Neuronal stem cell (in vitro differentiated cells): ENCODE measurements at regions not wholly inside any gene's neighbourhood (a gene's known extent, or its start where the extent isn't known, plus 50 kb on each side); places are given as distances from the start of the nearest gene placed in this dataset.
"Not testable (repeated sequence)": the region's sequence is repeated elsewhere in the genome, so short reads cannot be mapped to it uniquely, and the experiment has no call there.

Source experiments
- DNase-seq: peaks from one replicate; pipeline ENCODE4 v3.0.0-alpha.2; 2013; ENCODE audit warnings: low spot score
- H2AFZ ChIP-seq: one replicate; pipeline ENCODE4 v1.6.1; 2013; ENCODE audit warnings: mild to moderate bottlenecking, low read length, inconsistent platforms
- H2AK5ac ChIP-seq: 2 replicates; pipeline ENCODE4 v1.6.1; 2013; ENCODE audit warnings: low read depth, mild to moderate bottlenecking, inconsistent platforms, low read length, moderate library complexity, mixed read lengths
- H2BK120ac ChIP-seq: 2 replicates; pipeline ENCODE4 v1.6.1; 2013; ENCODE audit warnings: low read depth, mild to moderate bottlenecking, inconsistent platforms, low read length, moderate library complexity, mixed read lengths
- H2BK12ac ChIP-seq: one replicate; pipeline ENCODE4 v1.6.1; 2013; ENCODE audit warnings: low read length, inconsistent platforms
- H2BK15ac ChIP-seq: 2 replicates; pipeline ENCODE4 v1.6.1; 2013; ENCODE audit warnings: mild to moderate bottlenecking, low read length, inconsistent platforms, mixed read lengths
- H2BK5ac ChIP-seq: one replicate; pipeline ENCODE4 v1.6.1; 2013; ENCODE audit warnings: inconsistent platforms, mild to moderate bottlenecking, low read length, moderate library complexity
- H3K14ac ChIP-seq: one replicate; pipeline ENCODE4 v1.6.1; 2013; ENCODE audit warnings: low read length, inconsistent platforms
- H3K18ac ChIP-seq: 2 replicates; pipeline ENCODE4 v1.6.1; 2013; ENCODE audit warnings: low read length, inconsistent platforms
- H3K23ac ChIP-seq: 2 replicates; pipeline ENCODE4 v1.6.1; 2013; ENCODE audit warnings: low read depth, mild to moderate bottlenecking, mixed read lengths, low read length, inconsistent platforms; ENCODE audit not compliant: poor library complexity
- H3K27ac ChIP-seq: replicated peaks from 3 replicates; pipeline ENCODE4 v1.5.1; 2013; ENCODE audit warnings: low read length, inconsistent platforms
- H3K27me3 ChIP-seq, 3 experiments: 2 replicates each; pipeline ENCODE4 v1.6.1; 2013; ENCODE audit warnings: low read length in 3 of 3, mild to moderate bottlenecking in 2 of 3, inconsistent platforms in 1 of 3, low read depth in 1 of 3, mixed read lengths in 1 of 3, moderate library complexity in 1 of 3; ENCODE audit not compliant: control insufficient read depth in 3 of 3, insufficient read depth in 3 of 3
- H3K36me3 ChIP-seq, 2 donors: replicated peaks in 1 of 2; 2 replicates each; pipeline ENCODE4 v1.6.1; 2013; ENCODE audit warnings: low read length in 2 of 2; ENCODE audit not compliant: control insufficient read depth in 2 of 2, insufficient read depth in 2 of 2
- H3K4ac ChIP-seq: 2 replicates; pipeline ENCODE4 v1.6.1; 2013; ENCODE audit warnings: inconsistent platforms, mild to moderate bottlenecking, low read length, moderate library complexity
- H3K4me1 ChIP-seq, 2 donors: 1 replicate in 1 of 2; 2 replicates in 1 of 2; pipeline ENCODE4 v1.6.1; 2013; ENCODE audit warnings: low read length in 2 of 2, low read depth in 1 of 2; ENCODE audit not compliant: control insufficient read depth in 2 of 2, insufficient read depth in 1 of 2
- H3K4me2 ChIP-seq: one replicate; pipeline ENCODE4 v1.6.1; 2013; ENCODE audit warnings: mild to moderate bottlenecking, low read length, inconsistent platforms; ENCODE audit not compliant: insufficient read depth, poor library complexity, severe bottlenecking
- H3K4me3 ChIP-seq, 2 donors: 2 replicates each; pipeline ENCODE4 v1.5.1; 2013; ENCODE audit warnings: low read length in 2 of 2, mild to moderate bottlenecking in 2 of 2, inconsistent platforms in 1 of 2, moderate library complexity in 1 of 2
- H3K79me1 ChIP-seq: one replicate; pipeline ENCODE4 v1.6.1; 2013; ENCODE audit warnings: low read depth, mild to moderate bottlenecking, inconsistent platforms, low read length, moderate library complexity
- H3K9ac ChIP-seq: one replicate; pipeline ENCODE4 v1.6.1; 2013; ENCODE audit warnings: mild to moderate bottlenecking, low read depth, low read length, inconsistent platforms; ENCODE audit not compliant: poor library complexity
- H3K9me3 ChIP-seq, 2 donors: replicated peaks in 1 of 2; 2 replicates each; pipeline versions ENCODE3 to v1.6.1; 2013; ENCODE audit warnings: low read length in 2 of 2, mild to moderate bottlenecking in 2 of 2, inconsistent platforms in 1 of 2, low read depth in 1 of 2, mixed read lengths in 1 of 2, moderate library complexity in 1 of 2; ENCODE audit not compliant: control insufficient read depth in 2 of 2, insufficient read depth in 1 of 2
- H4K8ac ChIP-seq: one replicate; pipeline ENCODE4 v1.6.1; 2013; ENCODE audit warnings: low read depth, mild to moderate bottlenecking, inconsistent platforms, low read length, moderate library complexity
- H4K91ac ChIP-seq: one replicate; pipeline ENCODE4 v1.6.1; 2013; ENCODE audit warnings: low read length, low read depth, mild to moderate bottlenecking, inconsistent platforms; ENCODE audit not compliant: poor library complexity
- whole genome bisulfite sequencing, 2 donors: extraction: QIAGEN DNeasy Blood & Tissue Kit; methylation state at CpG; one replicate each; pipeline ENCODE4 v1.1.7; 2013; ENCODE audit warnings: missing lambda C conversion rate in 2 of 2, mixed read lengths in 1 of 2; ENCODE audit not compliant: insufficient read length in 2 of 2, insufficient replicate concordance in 1 of 2; ENCODE audit errors: extremely low coverage in 2 of 2; 5-methylcytosine and 5-hydroxymethylcytosine counted together

- H2BK120ac ChIP-seq = no peak overlapping the region
- no peak overlapping the region for H3K18ac ChIP-seq
- no peak overlapping the region for H3K4me3 ChIP-seq
- H3K4me2 ChIP-seq = no peak overlapping the region
- no peaks in the 10 kb centered on the region for H3K36me3 ChIP-seq
- H3K14ac ChIP-seq = no peak overlapping the region
- H2AK5ac ChIP-seq = no peak overlapping the region
- H2BK5ac ChIP-seq = no peak overlapping the region
- H3K27ac ChIP-seq = no peak overlapping the region
- H3K4me1 ChIP-seq = no peaks in the 10 kb centered on the region
- H3K23ac ChIP-seq = no peak overlapping the region
- no peak overlapping the region for H3K4ac ChIP-seq
- no peak overlapping the region for H4K91ac ChIP-seq
- H4K8ac ChIP-seq = no peak overlapping the region
- WGBS, 2 donors = no CpG with 5 or more reads among the region's 4 CpGs
- DNase-seq = no peak
- no peak overlapping the region for H2AFZ ChIP-seq
- H2BK12ac ChIP-seq = no peak overlapping the region
- no peak overlapping the region for H2BK15ac ChIP-seq
- no peaks in the 10 kb centered on the region for H3K27me3 ChIP-seq
- no peaks in the 10 kb centered on the region for H3K79me1 ChIP-seq
- no peaks in the 10 kb centered on the region for H3K9me3 ChIP-seq
- no peak overlapping the region for H3K9ac ChIP-seq
These were observed 457.3 kb upstream of the MIR17HG start for GRCh38 chr13:90889906-90890834.

- H2BK15ac ChIP-seq = no peak overlapping the region
- no peaks in the 10 kb centered on the region for H3K9me3 ChIP-seq
- no peak overlapping the region for H3K9ac ChIP-seq
- DNase-seq = no peak
- no peak overlapping the region for H3K4ac ChIP-seq
- H3K36me3 ChIP-seq = no peaks in the 10 kb centered on the region
- H2BK5ac ChIP-seq = no peak overlapping the region
- no peaks in the 10 kb centered on the region for H3K79me1 ChIP-seq
- no peak overlapping the region for H3K27ac ChIP-seq
- H3K14ac ChIP-seq = no peak overlapping the region
- H2BK120ac ChIP-seq = no peak overlapping the region
- H3K18ac ChIP-seq = no peak overlapping the region
- no peaks in the 10 kb centered on the region for H3K27me3 ChIP-seq
- no peak overlapping the region for H4K91ac ChIP-seq
- no CpG with 5 or more reads among the region's 2 CpGs for WGBS, 2 donors
- peaks cover 0 to 3% of the 10 kb centered on the region in 2 donors for H3K4me1 ChIP-seq
- H3K4me3 ChIP-seq = no peak overlapping the region
- H3K4me2 ChIP-seq = no peak overlapping the region
- H2AK5ac ChIP-seq = no peak overlapping the region
- H3K23ac ChIP-seq = no peak overlapping the region
- no peak overlapping the region for H2AFZ ChIP-seq
- H2BK12ac ChIP-seq = no peak overlapping the region
- H4K8ac ChIP-seq = no peak overlapping the region
These were observed 456.2 kb upstream of the MIR17HG start for GRCh38 chr13:90891329-90891728.

GRCh38 chr13:90893199-90893598 lies 454.3 kb upstream of the MIR17HG start:
- no CpG with 5 or more reads among the region's 6 CpGs for WGBS, 2 donors
- H4K8ac ChIP-seq = not testable (repeated sequence)

GRCh38 chr13:90896002-90896401 lies 451.5 kb upstream of the MIR17HG start:
- no peaks in the 10 kb centered on the region for H3K36me3 ChIP-seq
- no peak overlapping the region for H4K8ac ChIP-seq
- no peak overlapping the region for H2BK120ac ChIP-seq
- H2BK5ac ChIP-seq = no peak overlapping the region
- WGBS, 2 donors = no CpG with 5 or more reads among the region's 2 CpGs
- no peak overlapping the region for H3K9ac ChIP-seq
- H3K14ac ChIP-seq = no peak overlapping the region
- H3K4me1 ChIP-seq = peaks cover 0 to 3% of the 10 kb centered on the region in 2 donors
- H2AFZ ChIP-seq = peak overlapping the region; percentile 54
- H3K18ac ChIP-seq = no peak overlapping the region
- H3K27me3 ChIP-seq = no peaks in the 10 kb centered on the region
- H3K4me3 ChIP-seq = no peak overlapping the region
- no peak overlapping the region for H2AK5ac ChIP-seq
- no peak overlapping the region for H2BK12ac ChIP-seq
- no peak for DNase-seq
- no peaks in the 10 kb centered on the region for H3K9me3 ChIP-seq
- H4K91ac ChIP-seq = no peak overlapping the region
- H3K79me1 ChIP-seq = no peaks in the 10 kb centered on the region
- H2BK15ac ChIP-seq = no peak overlapping the region
- H3K4me2 ChIP-seq = no peak overlapping the region
- H3K4ac ChIP-seq = no peak overlapping the region
- H3K27ac ChIP-seq = no peak overlapping the region
- H3K23ac ChIP-seq = no peak overlapping the region

More at GRCh38 chr13:90893199-90893598, 454.3 kb upstream of the MIR17HG start:
- H3K23ac ChIP-seq, H2AFZ ChIP-seq, H2BK5ac ChIP-seq, H3K4ac ChIP-seq, H3K9me3 ChIP-seq, H2BK12ac ChIP-seq, H3K27me3 ChIP-seq, H2AK5ac ChIP-seq, H3K4me3 ChIP-seq, H3K36me3 ChIP-seq, H3K4me2 ChIP-seq, H3K18ac ChIP-seq, H4K91ac ChIP-seq, DNase-seq, H2BK15ac ChIP-seq, H2BK120ac ChIP-seq, H3K27ac ChIP-seq, H3K9ac ChIP-seq, H3K79me1 ChIP-seq, H3K4me1 ChIP-seq: not testable (repeated sequence)
- H3K14ac ChIP-seq = peak overlapping the region; percentile 56
